ENCODE measurements at regions not wholly inside any gene's neighbourhood (a gene's known extent, or its start where the extent isn't known, plus 50 kb on each side); places are given as distances from the start of the nearest gene placed in this dataset.
A peak's percentile ranks its signal among the peaks of the same experiment; 100 is the strongest.

- no peak overlapping the region for H3K27ac ChIP-seq (replicated peaks)
- peaks cover 3% of the 10 kb centered on the region for H3K27me3 ChIP-seq (ENCODE audit: insufficient read depth, poor library complexity, severe bottlenecking)
- DNase-seq (ENCODE audit: low read depth in 1 of 2, low spot score in 1 of 2) = peak in 1 of 2 experiments; percentile 23
- H3K4me3 ChIP-seq (replicated peaks; ENCODE audit: insufficient read depth, low read length) = no peak overlapping the region
- TF ChIP-seq POLR2AphosphoS5 (IDR thresholded peaks at IDR 0.05; ENCODE audit: low read depth) (no peak), SPI1 (IDR thresholded peaks at IDR 0.05; ENCODE audit: borderline replicate concordance, low read depth) (peak; percentile 89), GABPA (IDR thresholded peaks at IDR 0.05; ENCODE audit: low read depth) (no peak)
These were observed 183.8 kb upstream of the NTM start for GRCh38 chr11:131186629-131187101.

GRCh38 chr11:131190446-131190845, 180.0 kb upstream of the NTM start:
- no peak overlapping the region for H3K4me3 ChIP-seq (replicated peaks; ENCODE audit: insufficient read depth, low read length)
- H3K27me3 ChIP-seq (ENCODE audit: insufficient read depth, poor library complexity, severe bottlenecking) = no peaks in the 10 kb centered on the region
- no peak for DNase-seq (ENCODE audit: low read depth in 1 of 2, low spot score in 1 of 2)
- TF ChIP-seq POLR2AphosphoS5 (IDR thresholded peaks at IDR 0.05; ENCODE audit: low read depth) = no peak
- no peak for TF ChIP-seq SPI1 (IDR thresholded peaks at IDR 0.05; ENCODE audit: borderline replicate concordance, low read depth)
- TF ChIP-seq GABPA (IDR thresholded peaks at IDR 0.05; ENCODE audit: low read depth) = no peak
- no peak for TF ChIP-seq CTCF (IDR thresholded peaks at IDR 0.05; ENCODE audit: insufficient read depth, low read length)
- no peak for TF ChIP-seq REST (IDR thresholded peaks at IDR 0.05; ENCODE audit: insufficient replicate concordance, low read depth)
- H3K27ac ChIP-seq (replicated peaks) = no peak overlapping the region

- Histone ChIP-seq H3K27ac (replicated peaks) (no peak overlapping the region), H3K27me3 (ENCODE audit: insufficient read depth, poor library complexity, severe bottlenecking) (no peaks in the 10 kb centered on the region), H3K4me3 (replicated peaks; ENCODE audit: insufficient read depth, low read length) (no peak overlapping the region)
- TF ChIP-seq CTCF (IDR thresholded peaks at IDR 0.05; ENCODE audit: insufficient read depth, low read length) (no peak), REST (IDR thresholded peaks at IDR 0.05; ENCODE audit: insufficient replicate concordance, low read depth) (no peak), GABPA (IDR thresholded peaks at IDR 0.05; ENCODE audit: low read depth) (no peak), SPI1 (IDR thresholded peaks at IDR 0.05; ENCODE audit: borderline replicate concordance, low read depth) (no peak), POLR2AphosphoS5 (IDR thresholded peaks at IDR 0.05; ENCODE audit: low read depth) (no peak)
- no peak for DNase-seq (ENCODE audit: low read depth in 1 of 2, low spot score in 1 of 2)
These were observed 178.8 kb upstream of the NTM start for GRCh38 chr11:131191606-131192005.

GRCh38 chr11:131192628-131193027, 177.8 kb upstream of the NTM start:
- TF ChIP-seq SPI1 (IDR thresholded peaks at IDR 0.05; ENCODE audit: borderline replicate concordance, low read depth) = no peak
- no peak for TF ChIP-seq GABPA (IDR thresholded peaks at IDR 0.05; ENCODE audit: low read depth)
- no peak for TF ChIP-seq REST (IDR thresholded peaks at IDR 0.05; ENCODE audit: insufficient replicate concordance, low read depth)
- no peaks in the 10 kb centered on the region for H3K27me3 ChIP-seq (ENCODE audit: insufficient read depth, poor library complexity, severe bottlenecking)

More at GRCh38 chr11:131192628-131193027, 177.8 kb upstream of the NTM start:
- no peak overlapping the region for H3K4me3 ChIP-seq (replicated peaks; ENCODE audit: insufficient read depth, low read length)
- H3K27ac ChIP-seq (replicated peaks) = no peak overlapping the region
- DNase-seq (ENCODE audit: low read depth in 1 of 2, low spot score in 1 of 2) = no peak

Data from HL-60 (cell line).